GM12878 (cell line): ENCODE measurements at regions not wholly inside any gene's neighbourhood (a gene's known extent, or its start where the extent isn't known, plus 50 kb on each side); places are given as distances from the start of the nearest gene placed in this dataset.

Source experiments
- ATF7 ChIP-seq: fragments of 450-650 bp; IDR thresholded peaks from 2 replicates; pipeline ENCODE4 v1.6.1; 2016; ENCODE audit warnings: low read depth, mild to moderate bottlenecking
- BCL3 ChIP-seq: IDR thresholded peaks from 2 replicates; pipeline ENCODE4 v1.6.1; 2011; ENCODE audit warnings: borderline replicate concordance, low read depth, mild to moderate bottlenecking, moderate library complexity, low read length; ENCODE audit not compliant: insufficient read depth, poor library complexity, severe bottlenecking
- CHD4 ChIP-seq: fragments of 200-600 bp; sonication (generic); IDR thresholded peaks from 2 replicates; pipeline ENCODE4 v1.6.1; 2016; ENCODE audit warnings: mild to moderate bottlenecking
- HSF1 ChIP-seq: fragments of 150-350 bp; IDR thresholded peaks from 2 replicates; pipeline ENCODE4 v1.6.1; 2014; ENCODE audit warnings: mild to moderate bottlenecking, low read depth, low read length
- IKZF1 ChIP-seq: fragments of 450-650 bp; conservative IDR thresholded peaks from 2 replicates; pipeline ENCODE4 v1.6.1; 2017; ENCODE audit warnings: antibody characterized with exemption, mild to moderate bottlenecking
- MEF2A ChIP-seq: IDR thresholded peaks from 2 replicates; pipeline ENCODE4 v1.6.1; 2011; ENCODE audit warnings: low read depth, mild to moderate bottlenecking, low read length, moderate library complexity; ENCODE audit not compliant: insufficient read depth
- MXI1 ChIP-seq: fragments of 150-350 bp; IDR thresholded peaks from 2 replicates; pipeline ENCODE4 v1.6.1; 2011; ENCODE audit warnings: low read depth, mild to moderate bottlenecking, inconsistent platforms, low read length, improper control_type of control experiment
- NFIC ChIP-seq: IDR thresholded peaks from 2 replicates; pipeline ENCODE4 v1.6.1; 2012; ENCODE audit warnings: low read depth, mild to moderate bottlenecking, inconsistent platforms, low read length, moderate library complexity
- SMAD5 ChIP-seq: IDR thresholded peaks from 2 replicates; pipeline ENCODE4 v1.6.1; 2016; ENCODE audit warnings: antibody characterized with exemption, low read depth
- SMARCA5 ChIP-seq: fragments of 450-650 bp; IDR thresholded peaks from 2 replicates; pipeline ENCODE4 v1.6.1; 2017; ENCODE audit warnings: mild to moderate bottlenecking
- SMC3 ChIP-seq: IDR thresholded peaks from 2 replicates; pipeline ENCODE4 v1.6.1; 2011; ENCODE audit warnings: low read length, improper control_type of control experiment, borderline replicate concordance
- SP1 ChIP-seq: IDR thresholded peaks from one replicate; pipeline ENCODE4 v1.6.1; 2011; ENCODE audit warnings: low read depth, low read length
- SPI1 ChIP-seq: IDR thresholded peaks from 2 replicates; pipeline ENCODE4 v1.6.1; 2011; ENCODE audit warnings: low read depth, mild to moderate bottlenecking, low read length, moderate library complexity, borderline replicate concordance; ENCODE audit not compliant: insufficient read depth
- SREBF2 ChIP-seq: IDR thresholded peaks from 2 replicates; pipeline ENCODE4 v1.6.1; 2012; ENCODE audit warnings: mild to moderate bottlenecking, low read length
- TARDBP ChIP-seq: IDR thresholded peaks from 2 replicates; pipeline ENCODE4 v1.6.1; 2016; ENCODE audit warnings: borderline replicate concordance
- TBL1XR1 ChIP-seq: IDR thresholded peaks from 2 replicates; pipeline ENCODE4 v1.6.1; 2012; ENCODE audit warnings: low read depth, low read length, improper control_type of control experiment
- TCF12 ChIP-seq: IDR thresholded peaks from 2 replicates; pipeline ENCODE4 v1.6.1; 2011; ENCODE audit warnings: low read depth, mild to moderate bottlenecking, low read length
- USF1 ChIP-seq: IDR thresholded peaks from 2 replicates; pipeline ENCODE4 v1.6.1; 2011; ENCODE audit warnings: borderline replicate concordance, low read depth, mild to moderate bottlenecking, moderate library complexity, mixed read lengths, low read length; ENCODE audit not compliant: insufficient read depth; ENCODE audit errors: extremely low read length
- WRNIP1 ChIP-seq: IDR thresholded peaks from 2 replicates; pipeline ENCODE4 v1.6.1; 2011; ENCODE audit warnings: low read depth, low read length, improper control_type of control experiment, borderline replicate concordance
- YY1 ChIP-seq: IDR thresholded peaks from 2 replicates; pipeline ENCODE4 v1.6.1; 2011; ENCODE audit warnings: low read depth, mild to moderate bottlenecking, low read length
- TF ChIP-seq, protein P1 (sequence below): IDR thresholded peaks from 2 replicates; pipeline ENCODE4 v1.6.1; 2011; ENCODE audit warnings: low read depth, low read length, improper control_type of control experiment, borderline replicate concordance
- TF ChIP-seq, protein P2 (sequence below): fragments of 450-650 bp; IDR thresholded peaks from 2 replicates; pipeline ENCODE4 v1.6.1; 2017; ENCODE audit warnings: borderline replicate concordance
- TF ChIP-seq, protein P3 (sequence below), 3 experiments: IDR thresholded peaks in 2 of 3; conservative IDR thresholded peaks in 1 of 3; 2 replicates each; pipeline ENCODE4 v1.5.1; 2011; ENCODE audit warnings: low read depth in 3 of 3, low read length in 3 of 3, mild to moderate bottlenecking in 3 of 3, control low read depth in 2 of 3, moderate library complexity in 2 of 3, inconsistent platforms in 1 of 3, mixed read lengths in 1 of 3; ENCODE audit not compliant: control insufficient read depth in 2 of 3, insufficient read depth in 1 of 3; ENCODE audit errors: extremely low read depth in 1 of 3

DNA sequence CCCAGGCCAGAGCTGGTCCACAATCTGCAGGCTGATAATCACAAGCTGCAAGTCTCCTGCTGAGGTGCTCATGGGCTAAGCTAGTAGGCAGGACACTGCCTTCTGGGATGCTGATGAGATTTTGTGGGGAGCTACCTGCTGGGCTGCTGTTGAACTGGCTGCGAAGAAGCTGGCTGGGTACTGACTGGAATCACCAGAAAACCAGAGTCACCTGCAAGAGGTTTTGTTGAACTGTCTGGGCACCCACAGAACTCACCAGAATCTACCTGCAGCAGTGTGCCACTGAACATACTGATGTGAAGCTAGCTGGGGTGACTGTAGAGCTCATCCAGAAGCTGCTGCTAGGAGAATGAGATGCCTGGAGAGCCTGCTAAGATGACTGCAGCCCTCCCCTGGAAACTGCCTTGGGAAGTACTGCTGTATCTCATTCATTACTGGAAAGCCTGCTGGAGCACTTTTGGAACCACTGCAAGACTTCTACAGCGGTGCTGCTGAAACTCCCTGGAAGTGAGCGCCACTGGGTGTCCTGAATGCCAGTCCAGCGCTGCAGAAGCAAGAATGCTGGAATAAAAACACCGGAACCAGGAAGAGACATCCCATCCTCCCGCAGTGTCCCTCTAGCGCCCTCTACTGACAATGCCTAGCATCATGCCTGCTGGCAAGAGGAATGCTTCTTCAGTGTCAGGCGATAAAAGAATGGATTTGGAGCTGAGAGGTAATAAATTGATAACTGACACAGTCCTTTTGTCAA is 64.9 kb upstream of the ARHGAP18 start (continued):
- peak; percentile 60 for TF ChIP-seq IKZF1
- no peak for TF ChIP-seq SPI1
- no peak for TF ChIP-seq SP1
- no peak for TF ChIP-seq HSF1
- TF ChIP-seq BCL3, result no peak
- no peak for TF ChIP-seq TARDBP
- no peak for TF ChIP-seq NFIC
- TF ChIP-seq MXI1, result no peak
- TF ChIP-seq SMC3, result peak; percentile 41
- TF ChIP-seq WRNIP1, result no peak
- TF ChIP-seq ATF7, result no peak
- TF ChIP-seq, protein P1, sequence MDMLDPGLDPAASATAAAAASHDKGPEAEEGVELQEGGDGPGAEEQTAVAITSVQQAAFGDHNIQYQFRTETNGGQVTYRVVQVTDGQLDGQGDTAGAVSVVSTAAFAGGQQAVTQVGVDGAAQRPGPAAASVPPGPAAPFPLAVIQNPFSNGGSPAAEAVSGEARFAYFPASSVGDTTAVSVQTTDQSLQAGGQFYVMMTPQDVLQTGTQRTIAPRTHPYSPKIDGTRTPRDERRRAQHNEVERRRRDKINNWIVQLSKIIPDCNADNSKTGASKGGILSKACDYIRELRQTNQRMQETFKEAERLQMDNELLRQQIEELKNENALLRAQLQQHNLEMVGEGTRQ, result no peak
- no peak for TF ChIP-seq USF1
- TF ChIP-seq, protein P2, sequence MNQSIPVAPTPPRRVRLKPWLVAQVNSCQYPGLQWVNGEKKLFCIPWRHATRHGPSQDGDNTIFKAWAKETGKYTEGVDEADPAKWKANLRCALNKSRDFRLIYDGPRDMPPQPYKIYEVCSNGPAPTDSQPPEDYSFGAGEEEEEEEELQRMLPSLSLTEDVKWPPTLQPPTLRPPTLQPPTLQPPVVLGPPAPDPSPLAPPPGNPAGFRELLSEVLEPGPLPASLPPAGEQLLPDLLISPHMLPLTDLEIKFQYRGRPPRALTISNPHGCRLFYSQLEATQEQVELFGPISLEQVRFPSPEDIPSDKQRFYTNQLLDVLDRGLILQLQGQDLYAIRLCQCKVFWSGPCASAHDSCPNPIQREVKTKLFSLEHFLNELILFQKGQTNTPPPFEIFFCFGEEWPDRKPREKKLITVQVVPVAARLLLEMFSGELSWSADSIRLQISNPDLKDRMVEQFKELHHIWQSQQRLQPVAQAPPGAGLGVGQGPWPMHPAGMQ, result no peak
- no peak for TF ChIP-seq TBL1XR1
- TF ChIP-seq SREBF2, result no peak
- no peak for TF ChIP-seq SMAD5
- TF ChIP-seq TCF12, result no peak
- TF ChIP-seq, protein P3, sequence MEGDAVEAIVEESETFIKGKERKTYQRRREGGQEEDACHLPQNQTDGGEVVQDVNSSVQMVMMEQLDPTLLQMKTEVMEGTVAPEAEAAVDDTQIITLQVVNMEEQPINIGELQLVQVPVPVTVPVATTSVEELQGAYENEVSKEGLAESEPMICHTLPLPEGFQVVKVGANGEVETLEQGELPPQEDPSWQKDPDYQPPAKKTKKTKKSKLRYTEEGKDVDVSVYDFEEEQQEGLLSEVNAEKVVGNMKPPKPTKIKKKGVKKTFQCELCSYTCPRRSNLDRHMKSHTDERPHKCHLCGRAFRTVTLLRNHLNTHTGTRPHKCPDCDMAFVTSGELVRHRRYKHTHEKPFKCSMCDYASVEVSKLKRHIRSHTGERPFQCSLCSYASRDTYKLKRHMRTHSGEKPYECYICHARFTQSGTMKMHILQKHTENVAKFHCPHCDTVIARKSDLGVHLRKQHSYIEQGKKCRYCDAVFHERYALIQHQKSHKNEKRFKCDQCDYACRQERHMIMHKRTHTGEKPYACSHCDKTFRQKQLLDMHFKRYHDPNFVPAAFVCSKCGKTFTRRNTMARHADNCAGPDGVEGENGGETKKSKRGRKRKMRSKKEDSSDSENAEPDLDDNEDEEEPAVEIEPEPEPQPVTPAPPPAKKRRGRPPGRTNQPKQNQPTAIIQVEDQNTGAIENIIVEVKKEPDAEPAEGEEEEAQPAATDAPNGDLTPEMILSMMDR (IDR thresholded peaks at IDR 0.05 in 2 of 3, conservative IDR thresholded peaks at IDR 0.05 in 1 of 3; ENCODE audit: control insufficient read depth in 2 of 3, extremely low read depth in 1 of 3, insufficient read depth in 1 of 3, low read depth in 3 of 3, low read length in 3 of 3), result peak; percentile 70 to 88 (median 80)
- no peak for TF ChIP-seq MEF2A
- TF ChIP-seq CHD4, result no peak
- peak; percentile 44; the same call in 1 of the 2 replicates for TF ChIP-seq YY1
- 0 out of 2 replicates have a peak, but pooled peaks have one; percentile 61 for TF ChIP-seq SMARCA5
